ENCODE measurements at regions not wholly inside any gene's neighbourhood (a gene's known extent, or its start where the extent isn't known, plus 50 kb on each side); places are given as distances from the start of the nearest gene placed in this dataset.

- Histone ChIP-seq H3K27me3 (ENCODE audit: insufficient read depth, insufficient read length) (no peaks in the 10 kb centered on the region), H3K9ac (ENCODE audit: insufficient read length, low read depth) (no peak overlapping the region), H3K9me3 (ENCODE audit: insufficient read depth, low read length) (no peaks in the 10 kb centered on the region; the same call in 1 of the 2 replicates), H3K36me3 (ENCODE audit: insufficient read depth, insufficient read length, low read length) (no peaks in the 10 kb centered on the region), H3K4me3 (ENCODE audit: insufficient read length, low read depth) (no peak overlapping the region), H3K4me1 (ENCODE audit: insufficient read depth, insufficient read length) (peaks cover 16% of the 10 kb centered on the region)
- TF ChIP-seq ZNF274 (IDR thresholded peaks at IDR 0.05; ENCODE audit: low read depth, low read length), result no peak
- no peak for TF ChIP-seq SUZ12 (IDR thresholded peaks at IDR 0.05; ENCODE audit: extremely low read depth, insufficient read depth, insufficient read length)
- no peak for TF ChIP-seq YY1 (IDR thresholded peaks at IDR 0.05; ENCODE audit: insufficient read depth, insufficient read length)
- DNase-seq (ENCODE audit: low read depth, low spot score), result no peak
Observed at GRCh38 chr4:7124689-7125442, 57.0 kb upstream of the GRPEL1 start.

GRCh38 chr4:7121866-7122653 is 54.2 kb upstream of the GRPEL1 start:
- Histone ChIP-seq H3K4me1 (ENCODE audit: insufficient read depth, insufficient read length) (peaks cover 13% of the 10 kb centered on the region), H3K9me3 (ENCODE audit: insufficient read depth, low read length) (no peaks in the 10 kb centered on the region; the same call in 1 of the 2 replicates), H3K9ac (ENCODE audit: insufficient read length, low read depth) (no peak overlapping the region), H3K27me3 (ENCODE audit: insufficient read depth, insufficient read length) (peaks cover 18% of the 10 kb centered on the region), H3K4me3 (ENCODE audit: insufficient read length, low read depth) (no peak overlapping the region), H3K36me3 (ENCODE audit: insufficient read depth, insufficient read length, low read length) (no peaks in the 10 kb centered on the region)
- no peak for TF ChIP-seq ZNF274 (IDR thresholded peaks at IDR 0.05; ENCODE audit: low read depth, low read length)
- TF ChIP-seq SUZ12 (IDR thresholded peaks at IDR 0.05; ENCODE audit: extremely low read depth, insufficient read depth, insufficient read length), result no peak
- no peak for TF ChIP-seq YY1 (IDR thresholded peaks at IDR 0.05; ENCODE audit: insufficient read depth, insufficient read length)
- DNase-seq (ENCODE audit: low read depth, low spot score), result no peak

GRCh38 chr4:7121174-7121573 is 53.3 kb upstream of the GRPEL1 start:
- Histone ChIP-seq H3K9me3 (ENCODE audit: insufficient read depth, low read length) (no peaks in the 10 kb centered on the region; the same call in 1 of the 2 replicates), H3K4me3 (ENCODE audit: insufficient read length, low read depth) (no peak overlapping the region), H3K9ac (ENCODE audit: insufficient read length, low read depth) (peak overlapping the region; percentile 36), H3K4me1 (ENCODE audit: insufficient read depth, insufficient read length) (peaks cover 13% of the 10 kb centered on the region), H3K36me3 (ENCODE audit: insufficient read depth, insufficient read length, low read length) (no peaks in the 10 kb centered on the region), H3K27me3 (ENCODE audit: insufficient read depth, insufficient read length) (peaks cover 22% of the 10 kb centered on the region)
- DNase-seq (ENCODE audit: low read depth, low spot score), result no peak
- TF ChIP-seq SUZ12 (IDR thresholded peaks at IDR 0.05; ENCODE audit: extremely low read depth, insufficient read depth, insufficient read length), result no peak
- TF ChIP-seq YY1 (IDR thresholded peaks at IDR 0.05; ENCODE audit: insufficient read depth, insufficient read length), result no peak
- TF ChIP-seq ZNF274 (IDR thresholded peaks at IDR 0.05; ENCODE audit: low read depth, low read length), result no peak

DNA sequence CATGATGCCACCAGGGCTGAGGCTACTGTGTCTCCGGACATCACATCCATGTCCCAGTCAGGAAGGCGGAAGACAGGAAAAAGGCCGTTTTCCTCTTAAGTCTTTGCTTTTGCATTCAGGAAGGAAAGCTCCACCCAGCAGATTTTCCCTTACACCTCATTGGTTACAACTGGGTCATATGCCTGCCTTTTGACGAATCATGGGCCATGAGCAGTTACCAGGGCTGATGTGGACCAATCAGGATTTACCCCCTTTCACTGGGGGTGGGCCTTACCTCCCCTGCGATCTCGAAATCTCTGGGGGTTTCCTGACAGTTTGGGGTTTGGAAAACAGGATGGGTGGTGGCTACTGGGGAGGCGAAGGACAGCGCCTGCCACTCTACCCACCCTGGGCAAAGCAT is 52.5 kb upstream of the GRPEL1 start:
- no peaks in the 10 kb centered on the region; the same call in 1 of the 2 replicates for H3K9me3 ChIP-seq (ENCODE audit: insufficient read depth, low read length)
- TF ChIP-seq YY1 (IDR thresholded peaks at IDR 0.05; ENCODE audit: insufficient read depth, insufficient read length), result no peak
- TF ChIP-seq SUZ12 (IDR thresholded peaks at IDR 0.05; ENCODE audit: extremely low read depth, insufficient read depth, insufficient read length), result no peak
- no peak for TF ChIP-seq ZNF274 (IDR thresholded peaks at IDR 0.05; ENCODE audit: low read depth, low read length)
- H3K9ac ChIP-seq (ENCODE audit: insufficient read length, low read depth), result no peak overlapping the region
- peaks cover 28% of the 10 kb centered on the region for H3K27me3 ChIP-seq (ENCODE audit: insufficient read depth, insufficient read length)
- H3K4me1 ChIP-seq (ENCODE audit: insufficient read depth, insufficient read length), result peaks cover 13% of the 10 kb centered on the region
- H3K36me3 ChIP-seq (ENCODE audit: insufficient read depth, insufficient read length, low read length), result no peaks in the 10 kb centered on the region
- no peak for DNase-seq (ENCODE audit: low read depth, low spot score)
- no peak overlapping the region for H3K4me3 ChIP-seq (ENCODE audit: insufficient read length, low read depth)

GRCh38 chr4:7118013-7118832 is 50.4 kb upstream of the GRPEL1 start:
- Histone ChIP-seq H3K36me3 (ENCODE audit: insufficient read depth, insufficient read length, low read length) (no peaks in the 10 kb centered on the region), H3K9ac (ENCODE audit: insufficient read length, low read depth) (no peak overlapping the region), H3K27me3 (ENCODE audit: insufficient read depth, insufficient read length) (peaks cover 28% of the 10 kb centered on the region), H3K4me1 (ENCODE audit: insufficient read depth, insufficient read length) (peaks cover 8% of the 10 kb centered on the region), H3K4me3 (ENCODE audit: insufficient read length, low read depth) (no peak overlapping the region), H3K9me3 (ENCODE audit: insufficient read depth, low read length) (no peaks in the 10 kb centered on the region; the same call in 1 of the 2 replicates)
- no peak for DNase-seq (ENCODE audit: low read depth, low spot score)
- TF ChIP-seq YY1 (IDR thresholded peaks at IDR 0.05; ENCODE audit: insufficient read depth, insufficient read length) (no peak), SUZ12 (IDR thresholded peaks at IDR 0.05; ENCODE audit: extremely low read depth, insufficient read depth, insufficient read length) (no peak), ZNF274 (IDR thresholded peaks at IDR 0.05; ENCODE audit: low read depth, low read length) (no peak)

Measured in NT2/D1 (cell line).